ENCODE measurements at regions not wholly inside any gene's neighbourhood (a gene's known extent, or its start where the extent isn't known, plus 50 kb on each side); places are given as distances from the start of the nearest gene placed in this dataset.
A peak's percentile ranks its signal among the peaks of the same experiment; 100 is the strongest.

DNA sequence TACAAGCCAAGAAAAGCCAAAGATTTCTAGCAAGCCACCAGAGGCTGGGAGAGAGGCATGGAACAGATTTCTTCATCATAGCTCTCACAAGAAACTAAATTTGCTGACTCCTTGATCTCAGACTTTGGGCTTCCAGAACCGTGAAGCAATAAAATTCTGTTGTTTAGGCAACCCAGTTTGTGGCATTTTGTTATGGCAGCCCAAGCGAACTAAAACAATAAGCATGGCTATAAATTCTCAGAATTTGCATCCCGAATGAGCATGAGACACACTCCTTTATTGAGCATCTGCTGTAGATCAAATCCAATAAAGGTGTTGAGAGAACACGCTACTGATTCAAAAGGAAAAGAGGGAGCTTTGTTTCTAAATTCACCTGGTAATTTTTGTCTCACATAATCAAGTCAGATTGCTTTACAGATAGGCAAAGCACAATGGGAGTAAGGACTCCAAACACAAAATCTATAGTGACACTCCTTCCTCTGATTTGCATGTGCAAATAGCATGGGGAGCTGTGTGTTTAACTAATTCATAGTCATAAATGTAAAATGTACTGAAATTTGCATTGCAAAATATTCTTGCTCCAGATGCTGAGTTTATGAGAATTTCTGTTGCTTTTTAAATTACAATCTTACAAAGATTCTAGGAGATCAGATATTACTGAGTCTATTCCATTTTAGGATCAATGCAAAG, 308.7 kb downstream of the MED10 start:
- Histone ChIP-seq H2BK12ac (ENCODE audit: low read depth, low read length) (no peak overlapping the region), H3K18ac (ENCODE audit: extremely low read depth, low read length) (no peak overlapping the region), H2BK15ac (ENCODE audit: low read length) (no peak overlapping the region), H2BK5ac (ENCODE audit: low read depth, low read length) (no peak overlapping the region), H3K4me2 (ENCODE audit: insufficient read depth in 1 of 2, low read depth in 2 of 2, low read length in 2 of 2) (peak overlapping the region in 1 of 2 experiments; percentile 6; a peak in 1 of 4 replicates), H3K4me1 (replicated peaks in 1 of 4; ENCODE audit: control insufficient read depth in 3 of 4, insufficient read depth in 4 of 4, low read length in 3 of 4) (peaks cover 0 to 9% (median under 1%) of the 10 kb centered on the region in 4 experiments; a peak in 2 of 7 replicates), H2AK5ac (ENCODE audit: low read depth, low read length) (no peak overlapping the region), H2BK120ac (replicated peaks; ENCODE audit: low read depth, low read length) (no peak overlapping the region), H4K5ac (ENCODE audit: insufficient read length, low read depth, low read length) (no peak overlapping the region), H3K36me3 (ENCODE audit: control insufficient read depth in 2 of 4, insufficient read depth in 4 of 4, low read length in 3 of 4) (no peaks in the 10 kb centered on the region), H3K23ac (ENCODE audit: insufficient read length) (no peak overlapping the region), H3K9me3 (ENCODE audit: insufficient read depth in 2 of 2, low read depth in 1 of 2, low read length in 1 of 2) (no peaks in the 10 kb centered on the region), H4K91ac (replicated peaks; ENCODE audit: insufficient read length, low read length) (no peak overlapping the region), H3K9ac (replicated peaks in 1 of 4; ENCODE audit: extremely low read depth in 1 of 4, low read depth in 3 of 4, low read length in 3 of 4) (no peak overlapping the region), H3K56ac (replicated peaks; ENCODE audit: insufficient read length, low read depth, low read length) (no peak overlapping the region), H4K20me1 (replicated peaks in 1 of 2; ENCODE audit: control insufficient read depth in 1 of 2, insufficient read depth in 2 of 2, low read length in 2 of 2) (no peaks in the 10 kb centered on the region), H2BK20ac (ENCODE audit: low read length) (0 out of 2 replicates have a peak overlapping the region, but pooled peaks have one; percentile 52), H4K8ac (ENCODE audit: extremely low read depth, insufficient read depth, low read length) (no peak overlapping the region), H3K23me2 (ENCODE audit: low read depth, low read length) (no peaks in the 10 kb centered on the region), H3K27ac (ENCODE audit: low read depth, low read length) (no peak overlapping the region), H3K27me3 (replicated peaks in 1 of 4; ENCODE audit: control insufficient read depth in 3 of 4, extremely low read depth in 1 of 4, insufficient read depth in 3 of 4, low read length in 3 of 4) (peaks cover 0 to 1% (median 0%) of the 10 kb centered on the region in 4 experiments; a peak in 1 of 7 replicates), H3K79me1 (ENCODE audit: low read depth, low read length) (no peaks in the 10 kb centered on the region), H3K4ac (replicated peaks; ENCODE audit: insufficient read length, low read depth, low read length) (no peak overlapping the region), H3K14ac (ENCODE audit: insufficient read length) (no peak overlapping the region), H3K4me3 (ENCODE audit: extremely low read depth in 1 of 4, insufficient read depth in 2 of 4, low read depth in 3 of 4, low read length in 4 of 4) (no peak overlapping the region), H3K79me2 (ENCODE audit: control insufficient read depth in 1 of 2, insufficient read depth in 2 of 2, low read length in 2 of 2) (no peaks in the 10 kb centered on the region), H2AFZ (ENCODE audit: low read length) (no peak overlapping the region)
- FAIRE-seq (no peak), DNase-seq (ENCODE audit: low read depth in 1 of 2, low spot score in 2 of 2) (no peak)
- 64% methylated on average over 4 of the region's 4 CpGs; no CpG with 5 or more reads in 1 of the 2 experiments for WGBS, 2 experiments (ENCODE audit: extremely low coverage in 1 of 2, insufficient coverage in 1 of 2, insufficient read length in 1 of 2, insufficient replicate concordance in 2 of 2, low coverage in 1 of 2, low lambda C conversion rate in 2 of 2, missing lambda C conversion rate in 1 of 2)
- POLR2A ChIA-PET (ENCODE audit: partially characterized antibody) = no interaction called here
- TF ChIP-seq GTF2F1 (IDR thresholded peaks at IDR 0.05; ENCODE audit: borderline replicate concordance, low read depth, low read length) (no peak), RXRA (IDR thresholded peaks at IDR 0.05; ENCODE audit: insufficient read depth, low read depth, low read length) (no peak), NANOG (IDR thresholded peaks at IDR 0.05; ENCODE audit: insufficient read depth, low read depth, low read length, poor library complexity, severe bottlenecking) (no peak), BACH1 (IDR thresholded peaks at IDR 0.05; ENCODE audit: low read length) (no peak), JUN (IDR thresholded peaks at IDR 0.05; ENCODE audit: low read depth, low read length) (no peak), TAF7 (optimal IDR thresholded peaks at IDR 0.05; ENCODE audit: borderline replicate concordance, low read depth, low read length) (no peak), FOSL1 (IDR thresholded peaks at IDR 0.05; ENCODE audit: insufficient read depth, low read depth, low read length) (no peak)
- CTCF ChIA-PET (ENCODE audit: partially characterized antibody) = no interaction called here

Data from H1 (cell line).